Calu3 (cell line): ENCODE measurements at regions not wholly inside any gene's neighbourhood (a gene's known extent, or its start where the extent isn't known, plus 50 kb on each side); places are given as distances from the start of the nearest gene placed in this dataset.

Experiments
- BruUV-seq: library from RNA; stranded (reverse); fragments of 400-500 nt; replicated peaks from 2 replicates; lab custom pipeline; 2021; lab: Mats Ljungman, UMichigan
- CTCF ChIA-PET: fragments of 300-600 bp; sonication (Branson Sonifier 250); formaldehyde crosslinking; loops from one replicate; lab custom pipeline; 2022; ENCODE audit warnings: antibody characterized with exemption; lab: Charles Lee
- DNase-seq: peaks from one replicate; pipeline ENCODE4 v3.0.0; 2022
- H3K27ac Mint-ChIP-seq: one replicate; pipeline ENCODE4 v1.8.0; 2022; ENCODE audit warnings: mixed read lengths; ENCODE audit not compliant: unreplicated experiment
- H3K27me3 Mint-ChIP-seq: one replicate; pipeline ENCODE4 v1.8.0; 2022; ENCODE audit warnings: mixed read lengths; ENCODE audit not compliant: unreplicated experiment
- H3K36me3 Mint-ChIP-seq: one replicate; pipeline ENCODE4 v1.8.0; 2022; ENCODE audit warnings: mild to moderate bottlenecking, moderate library complexity, mixed read lengths; ENCODE audit not compliant: insufficient read depth, unreplicated experiment
- H3K4me1 Mint-ChIP-seq: one replicate; pipeline ENCODE4 v1.8.0; 2022; ENCODE audit warnings: mild to moderate bottlenecking, low read depth, mixed read lengths; ENCODE audit not compliant: unreplicated experiment
- H3K4me3 Mint-ChIP-seq: one replicate; pipeline ENCODE4 v1.8.0; 2022; ENCODE audit warnings: mild to moderate bottlenecking, low read depth, moderate library complexity, mixed read lengths; ENCODE audit not compliant: unreplicated experiment
- H3K9me3 Mint-ChIP-seq: one replicate; pipeline ENCODE4 v1.8.0; 2022; ENCODE audit warnings: low read depth, mixed read lengths; ENCODE audit not compliant: unreplicated experiment
- CTCF ChIP-seq: fragments of 200-600 bp; IDR thresholded peaks from one replicate; pipeline ENCODE4 v1.8.0; 2022; ENCODE audit warnings: antibody characterized with exemption; ENCODE audit not compliant: unreplicated experiment
- intact Hi-C: fragments of 100-400 bp; cut with micrococcal nuclease; formaldehyde crosslinking; loops from one replicate; pipeline ENCODE4 v1.10.0; 2022; ENCODE audit not compliant: unreplicated experiment

- Mint-ChIP-seq H3K9me3 (peaks cover 12% of the 10 kb centered on the region), H3K4me1 (no peaks in the 10 kb centered on the region), H3K27me3 (no peaks in the 10 kb centered on the region), H3K36me3 (no peaks in the 10 kb centered on the region), H3K27ac (no peak overlapping the region), H3K4me3 (no peak overlapping the region)
- DNase-seq: no peak
- no TSS peak for BruUV-seq
- TF ChIP-seq CTCF: no peak
- CTCF ChIA-PET: no interaction called here
- intact Hi-C loops: no loop called here
Observed at GRCh38 chr14:84399296-84399910, 1130.5 kb upstream of the FLRT2 start.

- H3K36me3 Mint-ChIP-seq: no peaks in the 10 kb centered on the region
- BruUV-seq: no TSS peak
- DNase-seq: no peak
- H3K9me3 Mint-ChIP-seq: peaks cover 5% of the 10 kb centered on the region
- CTCF ChIA-PET: no interaction called here
- H3K4me1 Mint-ChIP-seq: no peaks in the 10 kb centered on the region
- no peak overlapping the region for H3K4me3 Mint-ChIP-seq
- no peak for TF ChIP-seq CTCF
- no peaks in the 10 kb centered on the region for H3K27me3 Mint-ChIP-seq
- intact Hi-C loops: no loop called here
- H3K27ac Mint-ChIP-seq: no peak overlapping the region
Observed at GRCh38 chr14:84401631-84402030, 1128.3 kb upstream of the FLRT2 start.

- Mint-ChIP-seq H3K36me3 (no peaks in the 10 kb centered on the region), H3K9me3 (peaks cover 2% of the 10 kb centered on the region), H3K4me1 (no peaks in the 10 kb centered on the region), H3K27me3 (no peaks in the 10 kb centered on the region), H3K4me3 (no peak overlapping the region), H3K27ac (no peak overlapping the region)
- intact Hi-C loops: no loop called here
- CTCF ChIA-PET: no interaction called here
- no peak for TF ChIP-seq CTCF
- no TSS peak for BruUV-seq
- no peak for DNase-seq
Observed at GRCh38 chr14:84403585-84403984, 1126.4 kb upstream of the FLRT2 start.

GRCh38 chr14:84404246-84404645 is 1125.7 kb upstream of the FLRT2 start:
- H3K4me1 Mint-ChIP-seq: no peaks in the 10 kb centered on the region
- H3K27me3 Mint-ChIP-seq: no peaks in the 10 kb centered on the region
- TF ChIP-seq CTCF: no peak
- CTCF ChIA-PET: no interaction called here
- no peaks in the 10 kb centered on the region for H3K36me3 Mint-ChIP-seq
- DNase-seq: no peak
- BruUV-seq: no TSS peak
- H3K9me3 Mint-ChIP-seq: peaks cover 2% of the 10 kb centered on the region
- H3K27ac Mint-ChIP-seq: no peak overlapping the region
- H3K4me3 Mint-ChIP-seq: no peak overlapping the region
- intact Hi-C loops: no loop called here
